ENCODE measurements at regions not wholly inside any gene's neighbourhood (a gene's known extent, or its start where the extent isn't known, plus 50 kb on each side); places are given as distances from the start of the nearest gene placed in this dataset.

DNA sequence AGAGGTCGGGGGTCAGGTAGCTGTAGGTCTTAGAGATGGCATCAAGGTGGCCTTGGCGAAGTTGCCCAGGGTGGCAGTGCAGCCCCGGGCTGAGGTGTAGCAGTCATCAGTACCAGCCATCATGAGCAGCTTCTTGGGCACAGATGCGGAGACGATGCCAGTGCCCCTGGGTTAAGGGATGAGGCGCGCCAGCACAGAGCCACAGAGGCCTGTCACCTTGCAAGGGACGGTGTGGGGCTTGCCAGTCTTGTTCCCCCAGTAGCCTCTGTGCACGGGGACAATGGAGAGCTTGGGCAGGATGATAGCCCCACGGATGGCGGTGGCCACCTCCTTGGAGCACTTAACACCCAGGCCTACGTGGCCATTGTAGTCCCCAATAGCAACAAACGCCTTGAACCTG lies 750.7 kb upstream of the PABPC4L start:
- no peak for DNase-seq
- no peak overlapping the region for H3K4me3 ChIP-seq (replicated peaks in 1 of 3)
- WGBS, 2 donors, result 90 to 92% methylated on average over 9 to 13 of the region's 13 CpGs

DNA sequence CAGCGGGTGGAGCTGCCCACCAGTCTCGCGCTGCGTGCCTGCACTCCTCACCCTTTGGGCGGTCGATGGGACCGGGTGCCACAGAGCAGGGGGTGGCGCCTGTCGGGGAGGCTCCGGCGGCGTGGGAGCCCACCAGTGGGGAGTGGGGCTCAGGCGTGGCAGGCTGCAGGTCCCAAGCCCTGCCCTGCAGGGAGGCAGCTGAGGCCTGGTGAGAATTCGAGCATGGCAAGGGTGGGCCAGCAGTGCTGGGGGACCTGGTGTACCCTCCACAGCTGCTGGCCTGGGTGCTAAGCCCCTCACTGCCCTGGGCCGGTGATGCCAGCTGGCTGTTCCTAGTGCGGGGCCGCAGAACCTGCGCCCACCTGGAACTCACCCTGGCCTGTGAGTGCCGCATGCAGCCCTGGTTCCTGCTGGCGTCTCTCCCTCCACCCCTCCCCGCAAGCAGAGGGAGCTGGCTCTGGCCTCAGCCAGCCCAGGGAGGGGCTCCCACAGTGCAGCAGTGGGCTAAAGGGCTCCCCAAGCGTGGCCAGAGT lies 746.6 kb upstream of the PABPC4L start:
- H3K27me3 ChIP-seq, result no peaks in the 10 kb centered on the region
- no peak for DNase-seq
- H3K4me3 ChIP-seq (replicated peaks in 1 of 3), result no peak overlapping the region
- no peaks in the 10 kb centered on the region for H3K9me3 ChIP-seq
- H3K36me3 ChIP-seq, result no peaks in the 10 kb centered on the region
- intact Hi-C loops (cut with DNase I), result no loop called here
- no peaks in the 10 kb centered on the region for H3K4me1 ChIP-seq
- no peak overlapping the region for H3K27ac ChIP-seq
- whole genome bisulfite sequencing, 2 donors, result 90 to 93% methylated on average over 12 to 17 of the region's 22 CpGs
- no peak for TF ChIP-seq POLR2A (IDR thresholded peaks at IDR 0.05)

More for the DNA sequence above, 750.7 kb upstream of the PABPC4L start:
- H3K9me3 ChIP-seq, result no peaks in the 10 kb centered on the region
- H3K36me3 ChIP-seq, result no peaks in the 10 kb centered on the region
- no peak overlapping the region for H3K27ac ChIP-seq
- H3K4me1 ChIP-seq, result no peaks in the 10 kb centered on the region
- no peak for TF ChIP-seq POLR2A (IDR thresholded peaks at IDR 0.05)
- TF ChIP-seq, protein P1, sequence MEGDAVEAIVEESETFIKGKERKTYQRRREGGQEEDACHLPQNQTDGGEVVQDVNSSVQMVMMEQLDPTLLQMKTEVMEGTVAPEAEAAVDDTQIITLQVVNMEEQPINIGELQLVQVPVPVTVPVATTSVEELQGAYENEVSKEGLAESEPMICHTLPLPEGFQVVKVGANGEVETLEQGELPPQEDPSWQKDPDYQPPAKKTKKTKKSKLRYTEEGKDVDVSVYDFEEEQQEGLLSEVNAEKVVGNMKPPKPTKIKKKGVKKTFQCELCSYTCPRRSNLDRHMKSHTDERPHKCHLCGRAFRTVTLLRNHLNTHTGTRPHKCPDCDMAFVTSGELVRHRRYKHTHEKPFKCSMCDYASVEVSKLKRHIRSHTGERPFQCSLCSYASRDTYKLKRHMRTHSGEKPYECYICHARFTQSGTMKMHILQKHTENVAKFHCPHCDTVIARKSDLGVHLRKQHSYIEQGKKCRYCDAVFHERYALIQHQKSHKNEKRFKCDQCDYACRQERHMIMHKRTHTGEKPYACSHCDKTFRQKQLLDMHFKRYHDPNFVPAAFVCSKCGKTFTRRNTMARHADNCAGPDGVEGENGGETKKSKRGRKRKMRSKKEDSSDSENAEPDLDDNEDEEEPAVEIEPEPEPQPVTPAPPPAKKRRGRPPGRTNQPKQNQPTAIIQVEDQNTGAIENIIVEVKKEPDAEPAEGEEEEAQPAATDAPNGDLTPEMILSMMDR (IDR thresholded peaks at IDR 0.05), result no peak
- intact Hi-C loops (cut with DNase I), result no loop called here
- H3K27me3 ChIP-seq, result no peaks in the 10 kb centered on the region

DNA sequence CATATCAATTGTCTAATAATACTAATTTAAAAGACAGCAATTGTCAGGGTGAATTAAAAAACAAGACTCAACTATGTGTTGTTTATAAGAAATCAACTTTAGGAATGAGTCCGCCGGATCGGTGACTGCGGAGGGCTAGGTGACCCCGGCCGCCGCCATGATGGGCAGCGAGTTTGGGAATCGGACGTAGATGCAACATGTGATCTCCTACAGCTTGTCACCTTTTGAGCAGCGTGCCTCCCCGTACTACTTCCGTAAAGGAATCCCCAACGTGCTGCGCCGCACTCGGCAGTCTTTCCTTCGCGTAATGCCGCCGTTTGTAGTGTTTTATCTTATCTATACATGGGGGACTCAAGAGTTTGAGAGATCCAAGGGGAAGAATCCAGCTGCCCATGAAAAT lies 742.5 kb upstream of the PABPC4L start:
- no peaks in the 10 kb centered on the region for H3K36me3 ChIP-seq
- H3K27ac ChIP-seq, result no peak overlapping the region

DNA sequence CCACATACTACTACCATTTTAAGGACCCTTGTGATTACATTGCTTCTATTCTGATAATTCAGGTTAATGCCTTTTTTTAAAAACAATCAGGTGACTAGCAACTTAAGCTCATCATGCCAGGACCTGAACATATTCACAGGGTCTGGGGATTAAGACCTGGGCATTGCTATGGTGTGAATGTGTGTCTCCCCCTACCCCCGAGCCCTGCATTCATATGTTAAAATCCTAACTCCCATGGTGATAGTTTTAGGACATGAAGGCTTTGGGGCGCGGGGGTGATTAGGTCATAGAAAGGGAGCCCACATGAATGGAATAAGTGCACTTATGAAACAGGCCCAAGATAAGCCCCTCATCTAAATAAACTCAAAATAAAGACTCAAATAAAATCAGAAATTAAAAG lies 734.4 kb upstream of the PABPC4L start:
- no peak overlapping the region for H3K4me3 ChIP-seq (replicated peaks in 1 of 3)
- DNase-seq, result no peak
- TF ChIP-seq, protein P1 (IDR thresholded peaks at IDR 0.05), result no peak
- TF ChIP-seq POLR2A (IDR thresholded peaks at IDR 0.05), result no peak
- H3K36me3 ChIP-seq, result no peaks in the 10 kb centered on the region
- H3K9me3 ChIP-seq, result no peaks in the 10 kb centered on the region
- 78 to 88% methylated on average over 3 of the region's 3 CpGs for WGBS, 2 donors
- no peaks in the 10 kb centered on the region for H3K4me1 ChIP-seq
- no peak overlapping the region for H3K27ac ChIP-seq
- no peaks in the 10 kb centered on the region for H3K27me3 ChIP-seq
- intact Hi-C loops (cut with DNase I), result no loop called here

More for the DNA sequence above, 742.5 kb upstream of the PABPC4L start:
- 97 to 98% methylated on average over 21 of the region's 21 CpGs for WGBS, 2 donors
- no peaks in the 10 kb centered on the region for H3K9me3 ChIP-seq
- TF ChIP-seq, protein P1 (IDR thresholded peaks at IDR 0.05), result no peak
- no peak for TF ChIP-seq POLR2A (IDR thresholded peaks at IDR 0.05)
- H3K4me3 ChIP-seq (replicated peaks in 1 of 3), result no peak overlapping the region
- intact Hi-C loops (cut with DNase I), result no loop called here
- no peaks in the 10 kb centered on the region for H3K27me3 ChIP-seq
- no peaks in the 10 kb centered on the region for H3K4me1 ChIP-seq
- no peak for DNase-seq

DNA sequence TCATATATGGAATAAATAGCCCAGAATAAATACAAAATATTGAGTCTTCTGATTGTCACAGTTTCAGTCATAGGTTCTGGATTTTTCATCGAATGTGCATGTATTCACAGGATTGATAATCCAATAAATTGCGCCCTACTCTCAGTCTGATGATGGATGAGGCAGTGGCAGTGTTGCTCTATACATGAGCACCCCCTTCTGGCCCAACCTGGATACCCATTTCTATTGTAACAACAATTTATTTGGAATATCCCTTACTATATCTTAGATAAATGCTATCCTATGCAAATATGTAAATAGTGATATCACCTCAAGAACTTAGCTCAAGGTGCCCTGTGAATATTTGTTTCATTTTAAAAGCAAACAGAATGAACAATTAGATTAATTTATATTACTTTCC lies 733.7 kb upstream of the PABPC4L start:
- no peak for TF ChIP-seq POLR2A (IDR thresholded peaks at IDR 0.05)
- TF ChIP-seq, protein P1 (IDR thresholded peaks at IDR 0.05), result peak in 2 of 6 experiments; percentile 9 to 19
- intact Hi-C loops (cut with DNase I), result no loop called here
- Histone ChIP-seq H3K36me3 (no peaks in the 10 kb centered on the region), H3K27me3 (no peaks in the 10 kb centered on the region), H3K27ac (no peak overlapping the region), H3K4me3 (replicated peaks in 1 of 3) (no peak overlapping the region), H3K9me3 (no peaks in the 10 kb centered on the region), H3K4me1 (no peaks in the 10 kb centered on the region)
- WGBS, 2 donors, result 64 to 69% methylated on average over 2 of the region's 2 CpGs
- no peak for DNase-seq

All from thyroid gland (tissue), 4 donors.